ENCODE measurements at regions not wholly inside any gene's neighbourhood (a gene's known extent, or its start where the extent isn't known, plus 50 kb on each side); places are given as distances from the start of the nearest gene placed in this dataset.
"Not testable (repeated sequence)": the region's sequence is repeated elsewhere in the genome, so short reads cannot be mapped to it uniquely, and the experiment has no call there.

- no peak for DNase-seq
Observed at GRCh38 chr20:40634891-40635290, 54.1 kb downstream of the MAFB start.

DNA sequence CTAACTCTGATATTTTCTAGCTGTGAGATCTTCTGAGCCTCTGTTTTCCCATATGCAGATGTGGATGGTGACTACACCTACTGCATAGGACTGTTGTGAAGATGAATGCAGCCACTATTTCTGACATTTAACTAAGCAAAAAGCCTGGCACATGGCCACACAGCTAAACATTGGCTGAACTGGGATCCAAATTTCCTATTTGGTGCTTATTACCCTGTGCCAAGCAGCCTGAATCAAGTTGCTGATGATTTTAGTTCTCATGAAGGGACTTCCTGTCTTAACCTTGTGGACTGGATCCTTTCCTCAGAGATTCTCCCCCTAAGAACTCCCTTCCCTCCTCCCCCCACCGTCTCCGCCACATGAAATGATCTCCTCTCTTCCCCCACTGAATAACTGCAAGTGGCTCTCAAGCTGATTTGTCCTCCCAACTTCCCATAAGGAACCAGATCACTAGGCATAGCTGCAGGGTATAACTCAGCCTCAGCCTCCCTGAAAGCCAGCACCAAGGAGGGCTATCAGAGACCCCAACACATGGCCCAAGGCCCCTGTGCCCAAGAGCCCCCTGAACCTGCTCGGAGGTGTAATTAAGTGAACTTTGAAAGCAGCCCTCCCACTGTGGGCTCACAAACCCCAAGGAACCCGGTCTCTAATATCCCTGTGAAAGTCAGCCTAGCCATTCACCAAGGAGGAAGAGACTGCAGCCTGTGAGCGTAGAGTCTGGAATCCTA, 55.7 kb downstream of the MAFB start:
- no peak for DNase-seq

DNA sequence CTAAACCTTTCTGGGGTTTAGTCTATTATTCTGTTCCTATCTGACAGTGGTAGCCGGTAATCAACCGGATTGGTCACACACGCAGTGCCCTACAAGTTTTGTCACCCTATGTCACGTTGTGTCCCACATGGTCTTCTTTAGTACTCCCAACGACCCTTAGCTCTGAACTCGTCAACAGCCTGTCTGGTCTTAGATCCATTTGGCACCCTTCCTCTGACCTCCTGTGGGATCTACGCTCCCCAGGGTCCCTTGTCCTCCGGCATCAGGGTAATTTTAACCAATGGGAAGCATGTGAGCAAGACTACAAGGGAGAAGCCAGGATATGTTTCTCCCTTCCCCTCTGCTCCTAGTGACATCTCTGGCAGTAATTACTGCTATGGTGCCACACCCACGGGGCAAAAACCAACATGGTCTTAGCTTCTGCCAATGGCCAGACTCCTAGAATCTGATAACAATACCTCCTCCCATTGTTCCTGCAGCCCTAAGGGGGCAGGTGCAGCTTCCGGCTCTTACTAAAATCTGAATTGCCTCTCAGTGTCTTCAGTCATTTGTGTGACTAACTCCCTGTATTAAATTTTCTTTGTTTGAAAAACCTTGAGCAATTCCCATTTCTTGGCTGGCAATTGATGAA, 56.6 kb downstream of the MAFB start:
- DNase-seq = no peak

DNA sequence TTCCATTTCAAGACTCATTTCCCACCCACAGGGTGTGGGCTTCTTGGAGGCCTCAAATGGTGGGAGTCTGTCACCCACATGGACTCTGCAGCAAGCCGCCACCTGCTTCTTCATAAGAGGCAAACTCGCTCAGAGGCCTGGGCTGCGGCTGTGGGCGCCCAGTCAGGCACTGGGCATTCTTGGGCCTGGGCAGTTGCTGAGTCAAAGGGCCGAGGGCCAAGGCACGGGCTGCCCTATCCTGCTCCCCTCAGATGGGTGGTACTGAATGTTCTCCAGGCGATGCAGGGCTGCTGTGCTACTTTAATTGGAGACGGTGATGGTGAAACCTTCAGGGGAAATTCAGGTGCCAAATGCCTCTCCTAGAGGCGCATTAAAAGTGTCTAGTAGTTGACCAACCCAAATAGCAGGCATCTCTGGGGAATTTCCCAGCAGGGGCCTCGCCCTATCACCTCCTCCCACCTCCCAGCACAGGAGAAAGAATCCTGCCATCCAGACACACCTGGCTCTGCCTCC, 57.9 kb downstream of the MAFB start:
- no peak for DNase-seq

DNA sequence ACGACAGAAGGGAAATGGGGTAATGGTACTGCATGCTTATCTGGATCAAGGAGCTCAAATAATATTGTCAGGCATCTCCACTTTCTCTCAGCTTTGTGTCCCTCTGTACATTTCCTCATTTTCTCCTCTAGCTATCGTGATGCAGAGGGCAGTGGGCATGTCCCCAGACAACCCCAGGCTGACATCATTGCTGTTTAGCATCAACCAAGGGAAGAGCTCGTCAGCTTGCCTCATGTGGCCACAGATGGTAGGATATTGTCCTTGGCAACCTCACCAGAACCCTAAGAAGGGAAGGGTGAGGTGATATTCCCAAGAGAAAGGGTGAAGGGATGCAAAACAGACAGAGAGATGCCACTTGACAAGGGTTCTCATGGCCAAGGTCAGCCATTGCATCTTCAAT, 58.3 kb downstream of the MAFB start:
- DNase-seq = peak; percentile 37

DNA sequence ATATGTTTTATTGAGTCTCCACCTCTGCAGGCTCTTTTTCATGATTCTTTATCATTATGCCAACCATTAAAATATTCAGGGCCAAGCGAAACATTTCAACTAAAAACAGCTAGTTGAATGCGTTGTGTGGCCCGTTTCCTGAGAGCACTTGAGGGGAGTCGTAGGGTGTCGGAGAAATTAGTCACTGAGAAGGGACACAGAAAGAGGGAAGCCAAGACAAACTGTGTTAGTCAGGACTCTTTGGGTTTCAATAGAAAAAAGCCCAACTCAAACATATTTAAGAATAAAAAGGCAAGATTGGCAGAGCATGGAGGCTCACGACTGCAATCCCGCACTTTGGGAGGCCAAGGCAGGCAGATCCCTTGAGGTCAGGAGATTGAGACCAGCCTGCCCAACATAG, 58.9 kb downstream of the MAFB start:
- DNase-seq = no peak

DNA sequence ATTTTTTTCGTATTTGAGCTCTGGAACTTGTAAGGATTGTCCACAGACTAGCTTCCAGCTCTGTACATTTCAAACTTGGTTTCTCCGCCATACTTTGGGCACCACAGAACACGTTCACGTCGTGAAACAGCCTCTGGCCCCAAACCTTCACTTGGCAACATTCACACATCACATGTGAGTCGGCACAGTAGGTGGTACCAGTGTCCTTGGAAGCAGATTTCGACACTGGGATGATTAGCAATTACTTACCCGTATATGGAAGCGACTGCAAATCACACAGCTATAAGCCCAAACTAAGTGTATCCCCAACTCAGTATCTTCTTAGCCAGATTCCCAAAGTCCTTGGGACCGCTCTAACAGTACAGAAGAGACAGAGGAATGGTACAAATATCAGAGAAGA, 60.2 kb downstream of the MAFB start:
- DNase-seq = peak; percentile 61

GRCh38 chr20:40619053-40619452, 70.0 kb downstream of the MAFB start:
- not testable (repeated sequence) for DNase-seq

GRCh38 chr20:40617594-40617993, 71.4 kb downstream of the MAFB start:
- no peak for DNase-seq

DNA sequence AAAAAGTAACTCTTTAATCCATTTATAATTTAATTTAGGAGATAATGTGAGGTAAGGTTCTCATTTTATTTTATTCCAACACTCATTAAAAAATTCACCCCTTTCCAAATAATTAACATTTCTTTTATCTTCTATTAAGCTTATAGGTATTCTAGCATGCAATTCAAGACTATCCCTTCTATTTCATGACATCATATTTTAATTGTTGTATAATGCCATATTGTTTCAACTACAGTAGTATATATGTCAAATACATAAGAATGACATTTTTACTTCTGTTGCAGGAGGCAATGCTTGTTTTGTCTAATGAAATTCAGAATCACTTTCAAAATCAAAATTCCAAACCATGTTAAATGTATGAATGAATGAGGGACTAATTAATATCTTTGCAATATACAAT, 76.2 kb downstream of the MAFB start:
- no peak for DNase-seq

DNA sequence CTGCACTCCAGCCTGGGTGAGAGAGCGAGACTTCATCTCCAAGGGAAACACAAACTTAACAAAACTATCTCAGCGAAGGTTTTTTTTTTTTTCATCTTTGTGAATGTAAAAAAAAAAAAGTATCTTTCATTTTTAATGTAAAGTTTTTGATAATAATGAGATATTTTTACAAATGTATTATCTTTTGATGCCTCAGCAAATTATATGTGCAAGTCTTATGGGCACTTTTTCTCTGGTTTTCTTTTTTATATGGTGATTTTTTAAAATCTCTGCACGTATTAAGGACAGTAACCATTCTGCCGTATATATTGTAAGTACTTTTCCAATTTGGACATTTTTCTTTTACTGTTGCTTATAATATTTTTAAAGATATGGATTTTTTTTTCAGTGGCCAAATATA, 76.8 kb downstream of the MAFB start:
- DNase-seq = no peak

GRCh38 chr20:40610730-40611129, 78.3 kb downstream of the MAFB start:
- no peak for DNase-seq

DNA sequence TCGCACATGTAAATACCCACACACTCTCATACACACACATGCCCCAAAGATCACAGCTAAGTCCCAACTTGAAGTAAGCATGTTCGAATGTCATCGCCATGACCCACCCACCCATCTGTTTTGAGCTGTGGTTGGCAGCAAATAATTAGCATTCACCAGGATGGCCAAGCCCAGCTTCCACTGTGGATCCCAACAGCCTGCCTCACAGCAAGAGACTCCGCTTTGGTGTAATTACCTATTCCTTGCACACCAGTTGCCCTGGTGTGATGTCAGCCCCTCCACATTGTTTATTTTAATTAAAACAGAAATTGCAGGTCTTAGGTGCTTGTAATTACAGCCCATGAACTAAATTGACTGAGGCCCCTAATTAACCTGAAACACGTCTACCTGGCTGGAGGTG, 81.1 kb downstream of the MAFB start:
- peak; percentile 29 for DNase-seq

GRCh38 chr20:40606660-40607059, 82.4 kb downstream of the MAFB start:
- DNase-seq = no peak

DNA sequence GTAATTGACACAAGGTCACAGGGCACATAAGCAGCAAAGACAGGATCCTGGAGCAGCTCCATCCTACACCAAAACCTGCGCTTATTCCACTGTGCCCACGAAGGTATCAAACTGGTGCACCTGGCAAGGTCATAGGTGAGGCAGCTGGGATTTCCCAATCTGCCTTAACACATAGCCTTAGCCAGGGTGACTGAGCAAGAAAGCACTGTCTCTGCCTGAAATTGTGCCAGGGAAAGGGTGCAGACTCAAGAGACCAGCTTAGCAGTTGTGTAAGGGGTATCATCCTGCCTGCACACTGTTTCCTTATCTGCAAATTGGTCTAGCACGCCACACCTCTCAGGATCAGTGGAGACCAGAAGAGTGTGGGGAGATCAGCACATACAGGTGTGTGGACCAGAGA, 82.8 kb downstream of the MAFB start:
- DNase-seq = no peak

DNA sequence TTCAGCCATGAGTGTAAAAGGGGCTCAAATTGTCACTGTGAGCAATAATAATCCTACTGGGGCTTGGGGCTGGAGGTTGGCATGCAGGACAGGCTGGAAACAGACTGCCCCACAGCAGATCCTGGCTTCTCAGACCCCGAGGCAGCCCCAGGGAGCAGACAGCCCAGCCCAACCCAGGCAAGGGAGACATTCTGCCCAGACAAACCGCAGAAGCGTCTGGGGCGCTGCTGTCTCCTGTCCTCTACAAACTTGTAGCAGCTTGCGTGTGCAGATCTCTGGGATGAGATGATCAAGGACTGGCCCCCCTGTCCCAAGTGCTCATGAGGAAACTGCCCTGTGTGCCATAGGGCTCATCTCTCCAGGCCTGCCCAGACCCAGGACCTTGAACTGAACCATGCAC, 84.6 kb downstream of the MAFB start:
- DNase-seq = no peak

DNA sequence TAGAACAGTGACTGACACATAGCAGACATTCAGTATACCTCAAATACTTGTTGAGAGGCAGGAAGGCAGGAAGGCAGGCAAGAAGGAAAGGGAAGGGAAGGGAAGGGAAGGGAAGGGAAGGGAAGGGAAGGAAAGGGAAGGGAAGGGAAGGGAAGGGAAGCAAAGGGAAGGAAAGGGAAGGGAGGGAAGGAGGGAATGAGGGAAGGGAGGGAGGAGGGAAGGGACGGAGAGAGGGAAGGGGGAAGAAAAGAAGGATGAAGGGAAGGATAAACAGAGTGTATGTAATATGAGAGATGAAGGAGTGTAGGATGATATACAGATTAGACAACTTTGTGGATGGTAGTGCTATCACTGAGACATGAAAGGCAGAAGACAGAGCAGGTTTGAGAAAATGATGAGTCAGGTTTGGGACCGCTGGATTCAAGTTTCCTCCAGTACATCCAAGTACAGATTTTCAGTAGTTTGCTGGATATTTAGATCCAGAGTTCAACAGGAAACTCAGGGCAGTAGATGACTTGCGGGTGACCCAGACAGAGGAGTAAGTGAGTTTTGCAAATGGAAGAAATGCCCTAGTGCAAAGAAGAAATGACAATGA, 85.9 kb downstream of the MAFB start:
- no peak for DNase-seq

DNA sequence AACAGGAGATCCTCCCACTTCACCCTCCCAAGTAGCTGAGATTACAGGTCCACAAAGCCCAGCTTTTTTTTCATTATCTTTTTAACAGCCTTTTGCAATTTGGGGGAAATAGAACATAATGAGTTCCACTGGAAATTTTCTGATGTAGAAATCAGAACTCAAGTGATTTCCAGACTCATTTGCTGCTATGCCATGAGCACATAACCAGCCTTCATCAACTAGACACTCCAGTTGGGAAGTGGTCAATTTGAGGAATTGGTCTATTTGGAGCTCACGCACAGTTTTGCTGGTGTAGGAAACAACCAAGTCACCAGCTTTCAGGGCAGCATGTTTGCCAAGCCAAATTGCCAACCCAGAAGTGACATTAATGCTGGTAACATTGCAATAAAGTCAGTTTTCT, 86.7 kb downstream of the MAFB start:
- DNase-seq = no peak

DNA sequence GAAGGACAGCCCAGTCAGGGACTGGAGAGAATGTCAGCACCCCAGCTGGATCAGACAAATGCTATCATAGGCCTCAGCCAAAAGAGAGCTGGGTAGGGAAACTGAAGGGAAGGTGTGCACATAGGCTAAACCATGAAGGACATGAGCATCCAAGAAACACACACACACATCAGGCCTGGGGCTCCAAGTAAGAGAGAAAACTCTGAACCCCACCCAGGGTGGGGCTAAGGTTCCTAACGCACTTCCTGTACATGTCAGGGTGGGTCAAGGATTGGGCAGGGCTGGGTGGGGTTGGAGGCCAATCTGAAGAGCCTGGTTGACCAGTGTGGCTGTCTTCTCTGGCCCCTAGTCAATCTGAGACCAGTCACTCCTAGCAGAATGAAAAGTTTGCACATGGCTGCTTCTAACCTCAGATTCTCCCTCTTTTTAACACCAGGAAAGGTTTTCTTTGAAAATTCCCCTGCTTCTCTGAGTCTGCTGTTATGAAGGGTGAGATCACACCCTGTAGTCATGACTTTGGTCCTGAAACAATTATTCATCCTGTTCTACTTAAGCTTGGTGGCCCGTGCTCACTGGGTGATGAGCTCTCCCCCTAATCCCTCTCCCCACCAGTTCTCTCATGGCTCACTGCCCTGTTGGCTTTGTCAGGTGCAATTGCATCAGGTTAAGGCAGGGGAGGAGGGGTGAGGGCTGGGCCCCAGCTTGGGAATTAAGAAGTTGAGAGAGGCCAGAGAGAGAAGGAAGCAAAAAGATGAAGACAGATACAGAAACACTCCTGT, 88.4 kb downstream of the MAFB start:
- DNase-seq = no peak

DNA sequence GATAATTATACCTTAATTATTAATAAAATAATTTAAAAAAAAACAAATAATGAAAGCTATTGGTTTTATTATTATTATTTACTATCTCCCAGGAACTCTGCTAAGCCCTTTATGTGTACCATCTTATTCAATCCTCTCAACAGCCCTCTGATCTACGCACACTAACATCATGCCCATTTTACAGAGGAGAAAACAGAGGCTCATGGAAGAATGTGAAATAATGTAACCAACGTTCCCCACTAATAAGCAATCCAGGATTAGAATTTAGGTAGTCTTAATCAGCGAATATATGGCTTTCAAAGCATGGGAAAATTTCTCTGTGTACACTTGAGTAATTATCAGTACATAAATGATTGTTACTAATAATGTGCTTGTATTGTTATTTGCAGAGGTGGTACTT, 89.0 kb downstream of the MAFB start:
- DNase-seq = no peak

- DNase-seq = no peak
Observed at GRCh38 chr20:40592941-40593340, 96.1 kb downstream of the MAFB start.

- no peak for DNase-seq
Observed at GRCh38 chr20:40591536-40591935, 97.5 kb downstream of the MAFB start.

DNA sequence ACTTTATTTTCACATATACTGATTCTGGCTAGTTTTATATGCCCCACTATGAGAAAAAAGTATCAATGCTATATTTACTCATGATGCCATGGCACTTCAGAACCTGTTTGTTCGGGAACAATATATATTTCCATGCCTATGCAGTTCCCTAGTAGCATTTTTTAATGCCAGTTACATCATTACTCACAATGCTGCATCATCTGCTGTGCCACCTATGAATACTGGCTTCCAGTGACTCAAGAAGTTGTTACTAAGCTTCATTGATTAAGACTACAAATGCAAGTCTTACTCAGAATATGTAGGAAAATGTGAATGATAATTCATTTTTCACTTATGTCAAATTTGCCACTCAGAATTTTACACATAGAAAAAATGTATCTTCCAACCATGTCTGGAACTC, 97.9 kb downstream of the MAFB start:
- no peak for DNase-seq

DNA sequence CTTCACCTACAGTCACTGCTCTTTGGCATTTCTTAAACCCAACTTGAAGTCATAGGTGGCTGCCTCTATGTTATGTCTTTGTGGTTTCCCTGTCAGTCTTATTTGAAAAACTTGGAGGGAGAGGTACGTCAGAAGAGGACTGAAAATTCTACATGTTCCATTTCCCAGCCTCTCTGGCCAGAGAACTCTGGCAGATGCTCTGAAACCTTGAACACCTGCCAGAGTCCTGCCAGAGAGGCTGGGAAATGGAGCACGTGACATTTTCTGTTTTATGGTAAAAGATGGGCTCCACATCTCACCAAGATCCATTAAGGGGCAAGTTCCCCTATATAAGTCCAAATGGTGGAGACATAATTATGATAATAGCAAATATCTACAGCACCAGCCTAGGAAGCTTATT, 99.5 kb downstream of the MAFB start:
- DNase-seq = no peak

Data from NCI-H446 treated with DMSO at 0.1 percent for 48 hours (cell line).